Suppressor macrophage treated with lipopolysaccharide for 4 hours (primary cell): ENCODE measurements at regions not wholly inside any gene's neighbourhood (a gene's known extent, or its start where the extent isn't known, plus 50 kb on each side); places are given as distances from the start of the nearest gene placed in this dataset.
"Not testable (repeated sequence)": the region's sequence is repeated elsewhere in the genome, so short reads cannot be mapped to it uniquely, and the experiment has no call there.

Experiments
- DNase-seq: peaks from one replicate; pipeline ENCODE4 v3.0.0-alpha.2; 2020

DNA sequence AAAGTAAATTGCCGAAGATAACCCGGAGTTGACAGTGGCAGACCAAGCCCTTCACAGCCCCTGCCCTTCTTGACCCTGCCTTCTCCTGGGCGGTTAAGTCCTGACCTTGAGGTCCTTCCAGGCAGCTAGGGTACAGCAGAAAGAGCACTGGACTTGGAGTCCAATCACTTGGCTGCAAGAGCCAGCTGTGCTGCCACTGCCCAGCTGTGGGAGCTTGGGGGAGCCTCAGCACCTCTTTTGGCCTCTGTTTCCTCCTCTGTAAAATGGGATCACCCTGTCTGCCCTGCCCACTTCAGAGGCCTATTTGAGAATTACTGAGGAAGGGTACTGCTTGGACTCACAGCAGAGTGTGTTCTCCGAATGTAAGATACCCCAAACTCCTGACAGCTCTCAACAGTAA lies 66.2 kb upstream of the SMAD6 start:
- no peak for DNase-seq

DNA sequence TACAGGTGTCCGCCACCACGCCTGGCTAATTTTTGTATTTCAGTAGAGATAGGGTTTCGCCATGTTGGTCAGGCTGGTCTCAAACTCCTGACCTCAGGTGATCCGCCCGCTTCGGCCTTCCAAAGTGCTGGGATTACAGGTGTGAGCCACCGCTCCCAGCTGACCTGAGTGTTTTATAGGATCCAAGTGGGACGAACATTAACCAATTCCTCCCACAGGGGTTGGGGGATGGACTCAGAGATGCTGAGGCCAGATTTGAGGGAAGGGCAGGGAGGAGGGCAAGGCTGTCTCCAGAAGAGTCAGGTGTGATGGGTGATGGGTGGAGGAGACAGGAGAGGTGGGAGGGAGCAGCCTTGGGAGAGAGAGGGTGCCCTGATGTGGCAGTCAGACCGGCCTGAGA lies 65.0 kb upstream of the SMAD6 start:
- DNase-seq, result not testable (repeated sequence)

DNA sequence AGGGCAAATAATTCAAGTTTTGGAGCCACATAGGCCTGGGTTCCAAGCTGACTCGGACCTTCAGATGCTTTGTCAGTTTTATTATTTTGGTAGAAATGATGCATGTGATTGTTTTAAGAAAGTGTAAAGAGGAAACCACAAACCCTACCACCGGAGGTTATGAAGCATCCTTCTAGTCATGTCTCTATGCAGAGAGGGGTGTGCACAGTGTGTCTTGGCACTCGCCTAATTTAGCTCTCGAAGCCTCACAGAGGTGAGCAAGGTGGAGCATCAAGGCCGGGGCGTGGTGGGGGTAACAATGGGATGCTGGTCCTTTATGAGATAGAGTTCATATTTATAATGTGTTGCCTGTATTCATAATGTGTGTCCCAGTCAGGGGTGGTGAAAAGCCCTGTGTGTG lies 63.7 kb upstream of the SMAD6 start:
- DNase-seq, result no peak

DNA sequence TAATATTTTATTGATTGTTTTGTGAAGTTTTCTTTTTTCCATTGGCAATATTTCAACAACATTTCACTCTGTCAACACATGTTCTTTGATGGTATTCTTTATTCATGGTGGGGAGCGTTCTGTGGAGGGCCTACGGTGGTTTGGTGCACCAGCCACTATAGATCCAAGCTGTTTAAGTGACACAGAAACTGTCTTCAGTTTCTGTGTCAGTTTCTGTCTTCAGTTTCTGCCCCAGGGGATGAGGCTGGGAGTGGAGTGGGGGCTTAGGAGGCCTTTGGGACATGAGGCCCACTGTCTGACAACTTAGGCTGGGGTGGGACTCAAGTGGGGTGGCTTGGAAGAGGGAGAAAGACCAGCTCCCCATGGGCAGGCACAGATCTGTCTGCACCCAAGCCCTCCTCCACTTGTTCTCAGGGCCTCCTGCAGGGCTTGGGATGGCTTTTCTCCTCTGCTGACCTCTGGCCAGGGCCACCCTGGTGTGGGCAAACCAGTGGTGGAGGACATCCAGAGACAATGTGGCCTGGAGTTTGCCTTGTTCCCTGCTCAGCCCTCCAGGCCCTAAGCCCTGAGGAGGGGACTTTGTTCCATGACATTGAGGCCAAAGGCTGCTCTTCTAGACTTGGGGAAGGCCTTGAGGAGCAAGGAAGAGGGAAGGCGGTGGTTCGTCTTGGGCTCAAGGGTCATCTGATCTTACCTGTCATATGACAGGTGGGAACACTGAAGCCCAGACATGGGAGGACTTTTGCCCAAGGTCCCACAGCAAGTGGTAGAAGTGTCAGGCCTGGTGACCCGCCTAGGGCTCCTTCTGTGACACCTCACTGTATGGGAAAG lies 60.3 kb upstream of the SMAD6 start:
- no peak for DNase-seq

GRCh38 chr15:66642514-66642913 lies 59.5 kb upstream of the SMAD6 start:
- DNase-seq, result no peak

GRCh38 chr15:66643033-66643432 lies 59.0 kb upstream of the SMAD6 start:
- DNase-seq, result no peak

DNA sequence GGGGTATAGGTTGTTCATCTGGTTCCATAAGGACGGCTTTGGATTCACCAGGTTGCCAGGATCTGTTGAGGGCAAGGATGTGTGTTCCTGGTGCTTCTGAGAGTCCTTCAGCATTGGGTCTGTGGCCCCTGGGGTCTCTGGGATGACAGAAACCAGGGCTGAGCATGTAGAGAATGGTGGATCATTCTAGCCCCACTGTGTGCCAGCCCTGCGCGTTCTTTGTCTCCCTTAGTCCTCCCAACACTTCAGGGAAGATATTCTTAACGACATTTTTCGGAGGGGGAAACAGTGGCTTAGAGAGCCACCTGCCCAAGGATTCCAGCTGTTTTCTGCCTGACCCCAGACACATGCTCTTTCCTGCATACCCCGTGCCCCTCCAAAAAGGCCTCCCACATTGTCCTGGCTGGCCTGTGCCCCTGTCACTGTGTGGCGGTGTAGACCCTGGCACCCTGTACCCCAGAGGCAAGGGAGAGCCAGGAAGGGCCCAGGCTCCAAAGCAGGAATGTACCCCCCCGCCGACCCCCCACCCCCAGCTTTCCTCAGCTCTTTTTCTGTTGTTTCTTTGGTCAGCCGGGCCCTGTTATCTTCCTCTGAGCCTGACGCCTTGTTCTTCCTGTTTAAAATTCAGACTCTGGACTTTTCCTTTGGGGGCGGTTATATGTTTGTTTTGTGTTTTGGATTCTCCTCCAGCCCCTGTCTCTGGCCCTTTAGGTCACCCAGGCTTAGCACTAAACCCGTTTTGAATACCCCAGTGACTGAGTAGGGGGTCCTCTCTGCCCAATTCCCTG lies 57.8 kb upstream of the SMAD6 start:
- no peak for DNase-seq

GRCh38 chr15:66644869-66645268 lies 57.2 kb upstream of the SMAD6 start:
- no peak for DNase-seq

GRCh38 chr15:66646308-66646707 lies 55.7 kb upstream of the SMAD6 start:
- DNase-seq, result no peak

DNA sequence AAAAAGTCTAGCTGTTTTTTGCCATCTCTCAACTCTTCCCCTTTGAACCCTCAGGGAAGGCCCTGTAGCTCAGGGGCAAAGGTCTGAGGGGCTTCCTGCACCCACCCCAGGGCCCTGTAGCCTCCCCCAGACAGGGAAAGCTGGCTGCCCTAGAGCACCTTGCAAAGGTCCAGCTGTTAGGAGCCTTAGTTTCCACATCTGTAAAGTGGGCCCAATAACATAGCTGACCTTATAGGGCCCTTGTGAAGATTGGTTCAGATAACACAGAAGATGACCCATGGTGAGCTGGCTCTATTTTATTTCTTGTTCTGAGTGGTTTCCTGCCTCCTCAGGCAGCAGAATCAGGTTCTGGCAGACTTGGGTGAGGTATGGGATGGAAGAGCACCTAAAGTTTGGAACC lies 55.2 kb upstream of the SMAD6 start:
- DNase-seq, result no peak

DNA sequence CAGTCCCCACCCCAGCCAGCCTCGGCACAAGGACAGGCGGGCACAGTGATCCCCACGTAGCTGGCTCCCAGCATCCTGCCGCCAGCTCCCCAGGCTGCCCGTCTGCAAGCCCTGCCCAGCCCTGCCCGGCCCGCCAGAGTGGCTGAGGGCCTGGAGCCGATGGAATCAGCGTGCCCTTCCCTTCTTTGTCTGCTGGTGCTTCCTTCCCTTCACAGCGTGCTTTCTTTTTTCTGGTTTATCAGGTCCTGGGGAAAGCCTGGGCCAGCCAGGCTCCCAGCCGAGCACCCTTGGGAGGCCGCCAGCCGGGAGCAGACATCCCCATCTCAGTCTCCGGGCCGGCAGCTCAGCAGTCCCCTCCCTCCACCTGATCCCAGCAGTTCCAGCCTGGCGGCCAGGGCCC lies 54.7 kb upstream of the SMAD6 start:
- DNase-seq, result no peak

DNA sequence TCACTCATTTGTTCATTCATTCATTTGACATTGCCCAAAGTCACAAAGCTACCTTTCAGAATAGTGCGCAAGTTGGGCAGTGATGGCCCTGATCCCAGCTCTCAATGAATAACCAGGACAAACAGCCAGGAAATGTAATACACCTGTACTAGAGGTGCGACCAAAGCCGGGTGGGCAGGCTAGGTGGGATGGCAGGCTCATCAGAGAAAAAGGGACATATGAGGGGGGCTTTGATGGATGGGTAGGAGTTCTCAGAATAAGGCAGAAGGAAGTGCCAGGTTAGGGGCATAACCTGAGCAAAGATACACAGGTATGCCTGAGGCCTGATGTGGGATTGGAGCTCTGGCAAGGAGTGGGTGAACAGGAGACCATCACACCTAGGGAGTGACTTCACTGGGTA lies 53.4 kb upstream of the SMAD6 start:
- DNase-seq, result no peak

DNA sequence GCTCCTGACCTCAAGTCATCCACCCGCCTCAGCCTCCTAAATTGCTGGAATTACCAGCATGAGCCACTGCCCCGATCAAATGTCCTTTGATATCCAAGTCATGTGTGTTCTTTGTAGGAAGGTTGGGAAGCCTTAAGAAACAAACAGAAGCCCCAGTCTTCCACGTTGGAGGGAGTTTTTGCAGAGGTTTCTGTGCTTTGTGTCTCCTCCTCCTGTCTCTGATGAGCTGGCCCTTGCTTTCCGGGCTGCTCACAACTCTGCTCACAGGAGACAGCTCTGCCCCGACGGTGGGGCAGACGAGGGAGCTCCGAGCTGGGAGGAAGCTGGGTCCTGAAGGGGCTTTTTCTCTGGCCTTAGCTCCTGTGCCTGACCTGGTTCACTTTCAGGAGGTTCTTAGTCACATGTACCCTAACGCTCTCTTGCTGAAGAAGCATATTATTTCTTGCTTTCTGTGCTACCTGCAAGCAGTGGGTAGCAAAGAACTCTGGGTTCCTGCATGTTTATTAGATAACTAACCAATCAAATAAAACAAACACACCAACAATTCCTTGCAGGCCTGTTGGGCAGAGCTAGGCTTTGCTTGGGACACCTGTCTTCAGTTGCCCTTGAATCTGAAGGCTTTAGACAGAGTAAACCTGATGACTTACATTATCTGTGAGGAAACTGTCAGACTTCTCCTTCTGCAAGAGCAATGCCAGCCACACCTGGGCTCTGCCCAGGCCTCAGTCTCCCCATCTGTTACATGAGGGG lies 52.6 kb upstream of the SMAD6 start:
- no peak for DNase-seq

- DNase-seq, result peak; percentile 83
These were observed 51.6 kb upstream of the SMAD6 start for GRCh38 chr15:66650433-66650832.

DNA sequence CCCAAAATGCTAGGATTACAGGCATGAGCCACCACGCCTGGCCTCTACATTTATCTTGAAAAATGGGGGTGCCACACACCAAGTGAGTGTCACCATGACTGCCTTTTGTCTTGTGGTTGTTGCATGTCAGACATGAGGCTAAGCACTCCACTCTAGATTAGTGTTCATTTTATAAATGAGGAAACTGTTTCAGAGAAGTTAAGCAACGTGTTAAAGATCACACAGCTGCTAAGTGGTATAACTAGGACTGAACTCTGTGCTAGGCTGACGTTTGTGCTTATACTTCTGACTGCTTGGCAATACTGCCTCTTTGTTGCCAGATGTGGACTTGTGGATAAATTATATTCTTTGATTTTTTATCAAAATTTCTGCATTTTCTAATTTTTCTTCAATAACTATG lies 50.8 kb upstream of the SMAD6 start:
- DNase-seq, result peak; percentile 59

DNA sequence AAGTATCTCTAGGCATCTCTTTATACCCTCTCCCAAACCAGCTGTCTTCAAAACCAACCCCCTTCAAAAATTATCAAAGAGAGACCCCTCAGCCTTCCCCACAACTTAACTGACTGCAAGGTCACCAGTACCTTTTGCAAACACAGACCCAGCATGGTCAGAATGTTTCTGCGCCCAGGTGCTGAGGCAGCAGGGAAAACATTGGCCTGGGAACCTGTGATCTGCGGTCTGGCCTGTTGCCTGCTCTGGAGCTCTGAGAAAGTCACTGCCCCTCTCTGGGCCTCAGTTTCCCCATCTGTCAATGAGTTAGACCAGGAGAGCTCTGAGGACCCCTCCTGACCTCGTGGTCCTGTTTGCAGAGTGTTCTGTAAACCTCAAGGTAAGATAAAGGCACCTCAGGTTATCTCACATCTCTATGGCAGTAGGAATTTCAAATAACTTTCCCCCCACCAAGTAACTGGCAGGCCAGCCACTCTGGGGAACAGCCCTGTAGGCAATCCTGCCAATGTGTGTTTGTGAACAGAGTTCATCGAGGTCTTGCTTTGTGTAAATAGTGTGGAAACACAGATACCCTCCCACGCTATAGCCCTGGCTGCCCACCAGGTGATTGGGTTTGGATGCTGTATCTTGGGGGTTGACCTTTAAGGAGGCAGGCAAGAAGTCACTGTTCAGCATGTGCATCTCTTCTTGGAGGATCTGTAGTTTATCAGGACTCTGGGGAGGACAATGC lies 50.0 kb upstream of the SMAD6 start:
- no peak for DNase-seq
